ENCODE measurements at regions not wholly inside any gene's neighbourhood (a gene's known extent, or its start where the extent isn't known, plus 50 kb on each side); places are given as distances from the start of the nearest gene placed in this dataset.
"Not testable (repeated sequence)": the region's sequence is repeated elsewhere in the genome, so short reads cannot be mapped to it uniquely, and the experiment has no call there.

DNA sequence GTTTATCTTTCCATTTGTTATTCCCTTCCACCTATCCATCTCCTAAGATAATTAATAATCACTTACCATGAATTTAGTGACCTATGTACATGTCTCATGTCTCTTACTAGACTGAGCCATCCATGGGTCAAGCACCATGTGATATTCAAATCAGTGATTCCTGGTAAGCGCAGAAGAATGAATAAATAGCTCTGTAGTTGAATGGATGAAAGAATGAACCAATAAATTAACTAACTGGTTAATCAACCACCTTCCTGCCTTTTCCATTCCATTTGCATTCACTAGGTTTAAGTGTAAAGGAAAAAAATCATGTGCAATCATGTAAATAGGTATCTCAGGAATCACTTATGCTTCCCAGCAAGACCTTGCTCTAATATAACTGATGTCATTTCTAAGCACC, 779.5 kb downstream of the NTRK3 start (continued):
- TF ChIP-seq MAX (IDR thresholded peaks at IDR 0.05) (no peak), JUND (IDR thresholded peaks at IDR 0.05) (no peak)

GRCh38 chr15:87470923-87471322, 785.6 kb downstream of the NTRK3 start:
- Histone ChIP-seq H3K9ac (ENCODE audit: low read length) (no peak overlapping the region), H3K36me3 (ENCODE audit: control insufficient read depth in 1 of 2, insufficient read depth in 2 of 2, low read length in 2 of 2) (no peaks in the 10 kb centered on the region), H3K79me2 (ENCODE audit: insufficient read depth, low read length) (no peaks in the 10 kb centered on the region), H3K4me3 (replicated peaks in 1 of 2; ENCODE audit: low read depth in 1 of 2, low read length in 2 of 2) (no peak overlapping the region), H2AFZ (ENCODE audit: low read depth, low read length, poor library complexity, severe bottlenecking) (no peak overlapping the region), H3K9me3 (ENCODE audit: control insufficient read depth in 1 of 2, insufficient read depth in 1 of 2, low read depth in 1 of 2, low read length in 2 of 2) (peaks cover 0 to 4% of the 10 kb centered on the region in 2 experiments; a peak in 1 of 4 replicates), H3K27ac (ENCODE audit: low read depth, low read length) (no peak overlapping the region), H3K4me1 (ENCODE audit: control insufficient read depth in 1 of 2, insufficient read depth in 2 of 2, low read length in 2 of 2) (no peaks in the 10 kb centered on the region), H3K9me2 (ENCODE audit: insufficient read depth) (no peaks in the 10 kb centered on the region), H3K27me3 (ENCODE audit: insufficient read depth, low read length) (no peaks in the 10 kb centered on the region), H3K4me2 (ENCODE audit: low read length) (no peak overlapping the region), H4K20me1 (ENCODE audit: insufficient read depth) (no peaks in the 10 kb centered on the region)
- ChIA-PET CTCF (no interaction called here), RAD21 (ENCODE audit: low non-redundant PET in 1 of 2, low total read pairs in 2 of 2, uncharacterized antibody in 2 of 2, unreplicated experiment in 2 of 2) (no interaction called here), POLR2A (no interaction called here)
- intact Hi-C loops (cut with micrococcal nuclease) = no loop called here
- no peak for TF ChIP-seq MAX (IDR thresholded peaks at IDR 0.05)
- TF ChIP-seq SP1 (IDR thresholded peaks at IDR 0.05; ENCODE audit: low read depth) = no peak
- BruUV-seq (replicated peaks) = no TSS peak
- DNase-seq (ENCODE audit: low read depth, low spot score) (no peak), ATAC-seq (no peak)

DNA sequence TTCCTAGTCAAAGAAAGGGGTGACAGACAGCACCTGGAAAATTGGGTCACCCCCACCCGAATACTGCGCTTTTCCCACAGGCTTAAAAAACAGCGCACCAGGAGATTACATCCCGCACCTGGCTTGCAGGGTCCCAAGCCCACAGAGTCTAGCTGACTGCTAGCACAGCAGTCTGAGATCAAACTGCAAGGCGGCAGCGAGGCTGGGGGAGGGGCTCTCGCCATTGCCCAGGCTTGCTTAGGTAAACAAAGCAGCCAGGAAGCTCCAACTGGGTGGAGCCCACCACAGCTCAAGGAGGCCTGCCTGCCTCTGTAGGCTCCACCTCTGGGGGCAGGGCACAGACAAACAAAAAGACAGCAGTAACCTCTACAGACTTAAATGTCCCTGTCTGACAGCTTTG, 792.6 kb downstream of the NTRK3 start:
- H3K79me2 ChIP-seq (ENCODE audit: insufficient read depth, low read length); POLR2A ChIA-PET; RAD21 ChIA-PET (ENCODE audit: low non-redundant PET in 1 of 2, low total read pairs in 2 of 2, uncharacterized antibody in 2 of 2, unreplicated experiment in 2 of 2); DNase-seq (ENCODE audit: low read depth, low spot score); H3K9ac ChIP-seq (ENCODE audit: low read length); H3K9me3 ChIP-seq (ENCODE audit: control insufficient read depth in 1 of 2, insufficient read depth in 1 of 2, low read depth in 1 of 2, low read length in 2 of 2); H4K20me1 ChIP-seq (ENCODE audit: insufficient read depth); BruUV-seq (replicated peaks); H3K4me1 ChIP-seq (ENCODE audit: control insufficient read depth in 1 of 2, insufficient read depth in 2 of 2, low read length in 2 of 2); H3K9me2 ChIP-seq (ENCODE audit: insufficient read depth); intact Hi-C loops (cut with micrococcal nuclease); ATAC-seq; H3K36me3 ChIP-seq (ENCODE audit: control insufficient read depth in 1 of 2, insufficient read depth in 2 of 2, low read length in 2 of 2); H3K27me3 ChIP-seq (ENCODE audit: insufficient read depth, low read length); H3K4me3 ChIP-seq (replicated peaks in 1 of 2; ENCODE audit: low read depth in 1 of 2, low read length in 2 of 2); H3K27ac ChIP-seq (ENCODE audit: low read depth, low read length); H2AFZ ChIP-seq (ENCODE audit: low read depth, low read length, poor library complexity, severe bottlenecking); H3K4me2 ChIP-seq (ENCODE audit: low read length); CTCF ChIA-PET: not testable (repeated sequence)
